Small intestine (tissue), 7 donors: ENCODE measurements at regions not wholly inside any gene's neighbourhood (a gene's known extent, or its start where the extent isn't known, plus 50 kb on each side); places are given as distances from the start of the nearest gene placed in this dataset.
"Not testable (repeated sequence)": the region's sequence is repeated elsewhere in the genome, so short reads cannot be mapped to it uniquely, and the experiment has no call there.

Experiments used
- DNase-seq, 2 donors: peaks; one replicate each; pipeline versions ENCODE4 v3.0.0 to v3.0.0-alpha.2; 2013
- FAIRE-seq: peaks from 2 replicates; lab custom pipeline; 2012; peaks lifted over from hg19 to GRCh38; lab: Jason Lieb, UNC
- H3K27ac ChIP-seq, 3 donors: one replicate each; pipeline ENCODE4 v1.5.1; 2013; ENCODE audit warnings: low read length in 2 of 3, mild to moderate bottlenecking in 2 of 3, control low read depth in 1 of 3, inconsistent platforms in 1 of 3, low read depth in 1 of 3, moderate library complexity in 1 of 3
- H3K27me3 ChIP-seq, 3 donors: one replicate each; pipeline ENCODE4 v1.6.1; 2013; ENCODE audit warnings: low read length in 3 of 3, inconsistent platforms in 1 of 3; ENCODE audit not compliant: control insufficient read depth in 3 of 3, insufficient read depth in 3 of 3
- H3K36me3 ChIP-seq, 3 donors: one replicate each; pipeline ENCODE4 v1.6.1; 2013; ENCODE audit warnings: low read length in 3 of 3, inconsistent platforms in 1 of 3, low read depth in 1 of 3, mild to moderate bottlenecking in 1 of 3, moderate library complexity in 1 of 3; ENCODE audit not compliant: control insufficient read depth in 3 of 3, insufficient read depth in 2 of 3
- H3K4me1 ChIP-seq, 3 donors: one replicate each; pipeline ENCODE4 v1.6.1; 2013; ENCODE audit warnings: low read length in 2 of 3, inconsistent platforms in 1 of 3, low read depth in 1 of 3, mild to moderate bottlenecking in 1 of 3, moderate library complexity in 1 of 3; ENCODE audit not compliant: control insufficient read depth in 3 of 3, insufficient read depth in 2 of 3
- H3K4me3 ChIP-seq, 3 donors: one replicate each; pipeline ENCODE4 v1.5.1; 2013; ENCODE audit warnings: low read length in 3 of 3, control low read depth in 1 of 3, inconsistent platforms in 1 of 3, low read depth in 1 of 3, mild to moderate bottlenecking in 1 of 3, moderate library complexity in 1 of 3
- H3K9me3 ChIP-seq, 2 donors: one replicate each; pipeline ENCODE4 v1.6.1; 2013; ENCODE audit warnings: low read depth in 1 of 2, low read length in 1 of 2; ENCODE audit not compliant: control insufficient read depth in 2 of 2, insufficient read depth in 1 of 2
- WGBS, 3 donors: extraction: QIAGEN DNeasy Blood & Tissue Kit; methylation state at CpG; one replicate each; pipeline ENCODE4 v1.1.7; 2013; 5-methylcytosine and 5-hydroxymethylcytosine counted together
- donor health status: healthy with polysubstance abuse.
- donor health status: control.
- donor health status: control.
- donor health status: Bipolar disorder and iron deficiency.
- donor health status: healthy.

DNA sequence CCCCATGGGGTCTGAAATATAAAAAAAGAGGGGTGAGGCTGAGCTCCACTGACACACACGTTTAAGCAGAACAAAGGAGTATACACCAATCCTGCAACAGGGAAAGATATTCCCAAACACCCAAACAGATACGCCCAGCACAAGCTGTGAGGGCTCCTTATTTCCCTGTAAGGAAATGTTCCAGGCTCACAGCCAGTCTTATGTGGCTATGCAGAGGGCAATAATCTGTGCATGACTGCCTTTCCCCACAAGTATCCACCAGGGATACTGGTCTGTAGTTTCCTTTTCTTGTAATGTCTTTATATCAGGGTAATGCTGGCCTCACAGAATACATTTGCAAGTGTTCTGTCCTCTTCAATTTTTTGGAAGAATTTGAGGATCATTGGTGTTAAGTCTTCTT, 141.7 kb upstream of the DAAM1 start:
- no peaks in the 10 kb centered on the region for H3K9me3 ChIP-seq
- no peaks in the 10 kb centered on the region for H3K36me3 ChIP-seq
- no peak overlapping the region for H3K4me3 ChIP-seq
- 58 to 79% (median 70%) methylated on average over 2 of the region's 2 CpGs for WGBS, 3 donors
- no peak overlapping the region for H3K27ac ChIP-seq
- FAIRE-seq (no peak), DNase-seq (no peak)
- no peaks in the 10 kb centered on the region for H3K4me1 ChIP-seq
- H3K27me3 ChIP-seq, result no peaks in the 10 kb centered on the region

DNA sequence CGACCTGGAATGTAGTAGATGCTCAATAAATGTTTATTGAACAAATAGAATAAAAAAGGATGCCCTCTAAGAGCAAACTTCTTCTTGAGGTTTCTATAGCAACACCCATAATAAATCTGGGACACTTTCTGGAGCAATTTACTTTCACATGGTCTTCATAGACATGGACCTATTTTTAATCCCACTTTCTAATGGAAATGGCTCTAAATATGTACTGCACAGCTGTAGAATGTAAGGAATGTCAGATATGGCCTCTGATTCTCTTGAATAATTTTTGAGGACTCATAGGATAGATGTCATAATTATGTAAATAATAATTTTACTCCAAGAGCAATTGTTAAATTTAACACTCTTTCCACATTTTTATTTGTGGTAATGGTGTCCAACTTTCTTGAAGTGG, 133.5 kb upstream of the DAAM1 start:
- WGBS, 3 donors, result 24 to 38% (median 24%) methylated on average over 1 of the region's 1 CpG
- Histone ChIP-seq H3K4me3 (no peak overlapping the region), H3K27ac (no peak overlapping the region), H3K36me3 (no peaks in the 10 kb centered on the region), H3K4me1 (no peaks in the 10 kb centered on the region), H3K9me3 (no peaks in the 10 kb centered on the region), H3K27me3 (no peaks in the 10 kb centered on the region)
- FAIRE-seq (no peak), DNase-seq (no peak)

DNA sequence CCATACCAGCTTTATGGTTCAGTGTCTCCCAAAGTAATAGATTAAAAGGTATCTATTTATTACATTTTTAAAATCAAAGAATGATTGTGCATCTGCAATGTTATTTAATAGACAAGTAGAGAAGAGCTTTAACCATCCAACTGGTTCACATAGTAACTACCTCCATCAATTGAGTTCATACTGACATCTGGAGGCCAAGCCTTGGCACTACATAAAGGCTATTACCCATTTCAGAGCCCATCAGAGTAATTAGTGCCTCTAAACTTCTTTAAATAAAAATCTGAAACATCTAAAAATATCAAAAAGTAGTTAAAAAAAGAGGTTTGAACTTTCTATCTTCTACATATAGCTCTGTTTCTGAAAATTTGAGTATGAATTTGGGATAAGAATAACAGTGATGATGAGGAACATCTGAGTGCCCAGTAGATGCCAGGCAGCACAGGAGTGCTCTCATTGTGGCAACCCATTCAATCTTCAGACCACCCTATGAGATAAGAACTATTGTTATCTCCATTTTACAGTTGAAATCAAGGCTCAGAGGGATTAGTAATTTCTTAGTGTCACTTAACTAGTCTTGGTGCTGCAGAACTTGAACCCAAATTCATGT, 132.9 kb upstream of the DAAM1 start:
- DNase-seq (peak; percentile 41 to 54), FAIRE-seq (peak; percentile 47)
- no peaks in the 10 kb centered on the region for H3K4me1 ChIP-seq
- no peak overlapping the region for H3K27ac ChIP-seq
- H3K4me3 ChIP-seq, result no peak overlapping the region
- H3K9me3 ChIP-seq, result no peaks in the 10 kb centered on the region
- no peaks in the 10 kb centered on the region for H3K27me3 ChIP-seq
- H3K36me3 ChIP-seq, result no peaks in the 10 kb centered on the region

DNA sequence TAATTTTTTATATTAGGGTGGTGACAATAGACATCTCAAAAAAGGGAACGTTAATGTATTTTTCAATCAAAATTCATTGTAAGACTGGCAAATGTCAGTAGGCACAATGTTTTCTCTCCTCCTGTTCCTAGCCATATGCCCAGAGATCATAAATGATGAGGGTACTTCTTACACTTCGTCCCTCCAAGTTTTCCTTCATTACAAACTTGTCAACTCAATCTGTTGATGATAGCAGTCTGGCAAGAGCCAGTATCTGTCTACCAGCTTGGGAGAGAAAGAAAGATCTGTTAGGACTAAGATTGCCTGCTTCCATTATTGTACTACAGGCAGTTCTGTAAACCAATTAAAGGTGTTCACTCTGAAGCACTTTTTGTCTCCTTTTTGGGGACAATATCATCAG, 130.9 kb upstream of the DAAM1 start:
- FAIRE-seq (no peak), DNase-seq (no peak)
- Histone ChIP-seq H3K4me3 (no peak overlapping the region), H3K27me3 (no peaks in the 10 kb centered on the region), H3K27ac (no peak overlapping the region), H3K9me3 (no peaks in the 10 kb centered on the region), H3K36me3 (no peaks in the 10 kb centered on the region), H3K4me1 (no peaks in the 10 kb centered on the region)
- WGBS, 3 donors, result 72 to 88% (median 73%) methylated on average over 2 of the region's 2 CpGs

DNA sequence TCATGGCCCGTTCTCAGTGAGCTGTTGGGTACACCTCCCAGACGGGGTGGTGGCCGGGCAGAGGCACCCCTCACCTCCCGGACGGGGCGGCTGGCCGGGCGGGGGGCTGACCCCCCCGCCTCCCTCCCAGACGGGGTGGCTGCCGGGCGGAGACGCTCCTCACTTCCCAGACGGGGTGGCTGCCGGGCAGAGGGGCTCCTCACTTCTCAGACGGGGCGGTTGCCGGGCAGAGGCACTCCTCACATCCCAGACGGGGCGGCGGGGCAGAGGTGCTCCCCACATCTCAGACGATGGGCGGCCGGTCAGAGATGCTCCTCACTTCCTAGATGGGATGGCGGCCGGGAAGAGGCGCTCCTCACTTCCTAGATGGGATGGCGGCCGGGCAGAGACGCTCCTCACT, 129.7 kb upstream of the DAAM1 start:
- not testable (repeated sequence) for H3K4me1 ChIP-seq, H3K36me3 ChIP-seq, H3K9me3 ChIP-seq, H3K27me3 ChIP-seq, H3K27ac ChIP-seq, FAIRE-seq, H3K4me3 ChIP-seq, DNase-seq
- 93 to 95% (median 95%) methylated on average over 17 to 30 of the region's 30 CpGs for WGBS, 3 donors

DNA sequence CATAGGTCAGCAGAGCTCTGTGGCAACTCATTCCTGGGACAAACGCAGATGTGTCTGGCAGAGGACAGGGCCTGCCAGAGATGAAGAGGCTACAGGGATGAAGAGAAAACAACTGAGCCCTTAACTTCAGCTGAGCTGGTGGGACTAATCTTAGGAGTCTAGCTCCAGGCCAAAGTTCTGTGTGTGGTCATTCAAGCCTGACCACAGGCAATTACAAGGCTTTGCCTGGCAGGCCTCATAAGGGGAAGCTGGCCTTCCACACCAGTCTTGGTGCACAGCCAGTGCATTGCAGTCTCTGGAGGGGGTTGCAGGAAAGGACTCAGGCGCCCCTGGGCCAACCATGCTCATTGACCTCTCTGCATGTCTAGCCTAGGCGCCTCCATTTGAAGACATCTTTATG, 127.6 kb upstream of the DAAM1 start:
- Histone ChIP-seq H3K36me3 (no peaks in the 10 kb centered on the region), H3K4me3 (no peak overlapping the region), H3K4me1 (no peaks in the 10 kb centered on the region), H3K9me3 (peaks cover 0 to 3% of the 10 kb centered on the region in 2 donors), H3K27ac (no peak overlapping the region), H3K27me3 (no peaks in the 10 kb centered on the region)
- 85 to 90% (median 88%) methylated on average over 3 of the region's 3 CpGs for WGBS, 3 donors
- no peak for FAIRE-seq
- DNase-seq, result no peak

DNA sequence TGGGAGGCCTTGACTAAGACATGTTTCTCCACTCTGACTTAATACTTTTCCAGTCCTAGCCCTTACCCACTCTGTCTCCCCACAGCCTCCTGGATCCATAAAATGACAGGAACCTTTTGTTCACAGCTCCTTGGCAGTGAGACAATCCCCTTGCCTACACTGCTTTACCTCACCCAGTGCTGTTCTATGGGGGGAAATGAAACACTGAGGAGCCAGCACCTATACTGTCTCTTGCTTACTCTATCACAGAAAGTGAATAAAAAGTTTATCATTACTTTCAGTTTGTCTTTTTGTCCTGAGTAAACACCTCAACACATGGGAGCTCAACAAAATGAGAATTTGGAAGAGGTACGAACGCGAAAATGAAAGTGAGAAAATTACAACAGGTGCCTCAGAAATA, 127.2 kb upstream of the DAAM1 start:
- FAIRE-seq (no peak), DNase-seq (no peak)
- Histone ChIP-seq H3K9me3 (peaks cover 0 to 3% of the 10 kb centered on the region in 2 donors), H3K36me3 (no peaks in the 10 kb centered on the region), H3K4me3 (no peak overlapping the region), H3K27me3 (no peaks in the 10 kb centered on the region), H3K4me1 (no peaks in the 10 kb centered on the region), H3K27ac (no peak overlapping the region)
- 59 to 65% (median 59%) methylated on average over 3 of the region's 3 CpGs for WGBS, 3 donors

DNA sequence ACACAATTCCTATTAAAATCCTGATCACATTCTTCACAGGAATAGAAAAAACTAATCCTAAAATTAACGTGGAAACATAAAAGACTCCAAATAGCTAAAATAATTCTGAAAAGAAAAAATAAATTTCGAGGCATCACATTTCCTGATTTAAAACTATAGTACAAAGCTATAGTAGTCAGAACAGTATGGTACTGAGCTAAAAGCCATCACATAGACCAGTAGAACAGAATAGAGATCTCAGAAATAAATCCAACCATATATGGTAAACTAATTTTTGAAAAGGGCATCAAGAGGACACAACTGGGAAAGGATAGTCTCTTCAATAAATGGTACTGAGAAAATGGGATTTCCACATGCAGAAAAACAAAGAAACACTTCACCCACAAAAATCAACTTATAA, 125.2 kb upstream of the DAAM1 start:
- DNase-seq, result no peak
- Histone ChIP-seq H3K9me3 (peaks cover 0 to 3% of the 10 kb centered on the region in 2 donors), H3K27ac (no peak overlapping the region), H3K4me1 (peaks cover 0 to 5% (median 0%) of the 10 kb centered on the region in 3 donors), H3K36me3 (no peaks in the 10 kb centered on the region), H3K4me3 (no peak overlapping the region), H3K27me3 (no peaks in the 10 kb centered on the region)
- FAIRE-seq, result no peak
- 66 to 82% (median 66%) methylated on average over 2 of the region's 2 CpGs for WGBS, 3 donors
